NB4 (cell line): ENCODE measurements at regions not wholly inside any gene's neighbourhood (a gene's known extent, or its start where the extent isn't known, plus 50 kb on each side); places are given as distances from the start of the nearest gene placed in this dataset.

Source experiments
- CTCF ChIP-seq: IDR thresholded peaks from one replicate; pipeline ENCODE4 v1.5.1; 2012; ENCODE audit warnings: low read depth, low read length
- MYC ChIP-seq: IDR thresholded peaks from 2 replicates; pipeline ENCODE4 v1.6.1; 2011; ENCODE audit warnings: low read depth, low read length
- POLR2A ChIP-seq: IDR thresholded peaks from 2 replicates; pipeline ENCODE4 v1.6.1; 2011; ENCODE audit warnings: mild to moderate bottlenecking; ENCODE audit not compliant: insufficient read length; ENCODE audit errors: extremely low read depth

- TF ChIP-seq CTCF = no peak
- TF ChIP-seq MYC = no peak
- TF ChIP-seq POLR2A = no peak
Measured at GRCh38 chr10:113463777-113464176, 89.1 kb upstream of the HABP2 start.
